GM23338 (cell line): ENCODE measurements at regions not wholly inside any gene's neighbourhood (a gene's known extent, or its start where the extent isn't known, plus 50 kb on each side); places are given as distances from the start of the nearest gene placed in this dataset.

Experiments used
- ATAC-seq: fragments of 200-7000 bp; cut with Tn5 transposase; 3 replicates; pipeline ENCODE4 v1.9.1; 2020
- DNase-seq: peaks from one replicate; pipeline ENCODE4 v3.0.0-alpha.2; 2015; ENCODE audit warnings: low spot score
- H2AFZ ChIP-seq: fragments of 200-600 bp; sonication (generic); 2 replicates; pipeline ENCODE4 v1.8.0; 2016; ENCODE audit warnings: antibody characterized with exemption, mild to moderate bottlenecking, moderate library complexity
- H3F3A ChIP-seq: fragments of 200-600 bp; sonication (generic); replicated peaks from 2 replicates; pipeline ENCODE4 v1.8.0; 2017; ENCODE audit warnings: antibody characterized with exemption, mixed run types, low read depth
- H3K27ac ChIP-seq: fragments of 200-600 bp; sonication (generic); 2 replicates; pipeline ENCODE4 v1.6.1; 2016; ENCODE audit warnings: low read depth
- H3K27me3 ChIP-seq: fragments of 200-600 bp; sonication (generic); 2 replicates; pipeline ENCODE4 v1.8.0; 2016; ENCODE audit warnings: mild to moderate bottlenecking, mixed run types, moderate library complexity; ENCODE audit not compliant: insufficient read depth
- H3K36me3 ChIP-seq: fragments of 200-600 bp; sonication (generic); 2 replicates; pipeline ENCODE4 v1.8.0; 2016; ENCODE audit warnings: mild to moderate bottlenecking; ENCODE audit not compliant: insufficient read depth
- H3K4me1 ChIP-seq: fragments of 200-600 bp; sonication (generic); 2 replicates; pipeline ENCODE4 v1.8.0; 2016; ENCODE audit warnings: mild to moderate bottlenecking, moderate library complexity; ENCODE audit not compliant: insufficient read depth
- H3K4me2 ChIP-seq: fragments of 200-600 bp; sonication (generic); 2 replicates; pipeline ENCODE4 v1.7.1; 2017; ENCODE audit warnings: mixed run types
- H3K4me3 ChIP-seq: fragments of 200-600 bp; sonication (generic); 2 replicates; pipeline ENCODE4 v1.6.1; 2016; ENCODE audit warnings: mixed run types
- H3K79me2 ChIP-seq: fragments of 200-600 bp; sonication (generic); replicated peaks from 2 replicates; pipeline ENCODE4 v1.8.0; 2017; ENCODE audit warnings: mild to moderate bottlenecking; ENCODE audit not compliant: insufficient read depth
- H3K9me2 ChIP-seq: fragments of 200-600 bp; sonication (generic); 2 replicates; pipeline ENCODE4 v1.8.0; 2017; ENCODE audit not compliant: insufficient read depth
- H4K20me1 ChIP-seq: fragments of 200-600 bp; sonication (generic); replicated peaks from 2 replicates; pipeline ENCODE4 v1.8.0; 2017; ENCODE audit warnings: mild to moderate bottlenecking; ENCODE audit not compliant: insufficient read depth
- H3K27ac Mint-ChIP-seq: 2 replicates; pipeline ENCODE4 v1.8.0; 2020; ENCODE audit warnings: inconsistent platforms, mild to moderate bottlenecking, moderate library complexity, mixed read lengths
- H3K27me3 Mint-ChIP-seq: 3 replicates; pipeline ENCODE4 v1.8.0; 2022; ENCODE audit warnings: low read depth, mild to moderate bottlenecking, moderate library complexity, mixed read lengths, inconsistent platforms; ENCODE audit not compliant: insufficient read depth, poor library complexity
- H3K36me3 Mint-ChIP-seq: 3 replicates; pipeline ENCODE4 v1.8.0; 2021; ENCODE audit warnings: low read depth, mild to moderate bottlenecking, inconsistent platforms, moderate library complexity, mixed read lengths
- H3K4me1 Mint-ChIP-seq: 3 replicates; pipeline ENCODE4 v1.8.0; 2020; ENCODE audit warnings: mild to moderate bottlenecking, inconsistent platforms, mixed read lengths
- H3K4me3 Mint-ChIP-seq: 3 replicates; pipeline ENCODE4 v1.8.0; 2021; ENCODE audit warnings: moderate library complexity, mild to moderate bottlenecking, inconsistent platforms, mixed read lengths
- H3K9me3 Mint-ChIP-seq: 3 replicates; pipeline ENCODE4 v1.8.0; 2020; ENCODE audit warnings: moderate library complexity, mild to moderate bottlenecking, inconsistent platforms, mixed read lengths
- CREB1 ChIP-seq: fragments of 250-450 bp; sonication (Bioruptor Pico); IDR thresholded peaks from 2 replicates; pipeline ENCODE4 v1.5.0; 2020; ENCODE audit warnings: low read depth, mild to moderate bottlenecking, moderate library complexity
- EZH2 ChIP-seq: fragments of 200-600 bp; sonication (generic); IDR thresholded peaks from one replicate; pipeline ENCODE4 v1.8.0; 2017; ENCODE audit warnings: antibody characterized with exemption, mild to moderate bottlenecking, low read depth; ENCODE audit not compliant: unreplicated experiment
- EZH2phosphoT487 ChIP-seq: fragments of 200-600 bp; sonication (generic); IDR thresholded peaks from one replicate; pipeline ENCODE4 v1.8.1; 2018; ENCODE audit warnings: antibody characterized with exemption; ENCODE audit not compliant: unreplicated experiment
- JUNB ChIP-seq: IDR thresholded peaks from one replicate; pipeline ENCODE4 v1.6.1; 2016; ENCODE audit warnings: antibody characterized with exemption; ENCODE audit not compliant: unreplicated experiment
- ZNF331 ChIP-seq: fragments of 250-450 bp; sonication (Bioruptor Pico); IDR thresholded peaks from 2 replicates; pipeline ENCODE4 v1.5.0; 2020; ENCODE audit warnings: low read depth, mild to moderate bottlenecking, moderate library complexity
- TF ChIP-seq, protein P1 (sequence below): IDR thresholded peaks from 2 replicates; pipeline ENCODE4 v1.6.1; 2016; ENCODE audit warnings: antibody characterized with exemption
- TF ChIP-seq, protein P2 (sequence below): IDR thresholded peaks from one replicate; pipeline ENCODE4 v1.6.1; 2018; ENCODE audit warnings: antibody characterized with exemption; ENCODE audit not compliant: unreplicated experiment

DNA sequence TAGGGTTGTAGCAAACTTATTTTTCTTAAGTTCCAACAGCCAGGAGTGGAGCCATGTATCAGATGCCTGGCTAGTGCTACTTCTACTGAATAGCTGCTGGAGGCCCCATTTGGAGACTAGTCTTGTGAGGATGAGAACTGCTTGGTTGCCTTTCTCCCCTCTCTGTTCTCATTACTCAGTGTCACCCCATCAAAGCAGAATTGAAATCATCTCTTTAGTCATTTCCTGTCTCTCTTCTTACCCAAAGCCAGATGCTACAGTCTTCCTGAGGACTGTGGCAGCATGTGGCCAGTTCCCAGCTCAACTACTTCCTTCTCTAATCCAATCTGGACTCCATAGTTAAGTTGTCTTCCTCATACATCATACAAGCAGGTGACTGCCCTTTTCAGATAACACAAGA lies 197.5 kb downstream of the BRINP2 start:
- H3K4me1 Mint-ChIP-seq = no peaks in the 10 kb centered on the region
- DNase-seq = no peak

DNA sequence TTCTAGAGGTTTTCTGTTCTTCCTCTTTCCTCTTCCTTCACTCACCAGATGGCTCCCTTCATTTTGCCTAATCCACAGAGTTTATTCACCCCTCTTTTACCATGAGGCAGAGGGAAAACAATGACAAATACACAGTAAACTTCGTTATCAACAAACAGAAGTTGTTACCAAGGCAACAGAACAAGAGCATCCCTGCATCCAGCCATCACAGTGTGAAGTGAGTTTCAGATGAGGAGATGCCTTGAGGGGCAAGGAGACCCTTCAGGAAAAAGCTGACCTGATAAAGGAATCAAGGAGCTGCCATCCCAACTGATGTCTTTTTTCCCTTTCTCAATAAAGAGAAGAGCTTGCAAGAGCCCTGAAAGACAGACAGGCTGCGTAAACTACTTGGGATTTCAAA lies 195.3 kb downstream of the BRINP2 start:
- H4K20me1 ChIP-seq = no peaks in the 10 kb centered on the region
- no peak overlapping the region for H3K4me2 ChIP-seq
- TF ChIP-seq, protein P1, sequence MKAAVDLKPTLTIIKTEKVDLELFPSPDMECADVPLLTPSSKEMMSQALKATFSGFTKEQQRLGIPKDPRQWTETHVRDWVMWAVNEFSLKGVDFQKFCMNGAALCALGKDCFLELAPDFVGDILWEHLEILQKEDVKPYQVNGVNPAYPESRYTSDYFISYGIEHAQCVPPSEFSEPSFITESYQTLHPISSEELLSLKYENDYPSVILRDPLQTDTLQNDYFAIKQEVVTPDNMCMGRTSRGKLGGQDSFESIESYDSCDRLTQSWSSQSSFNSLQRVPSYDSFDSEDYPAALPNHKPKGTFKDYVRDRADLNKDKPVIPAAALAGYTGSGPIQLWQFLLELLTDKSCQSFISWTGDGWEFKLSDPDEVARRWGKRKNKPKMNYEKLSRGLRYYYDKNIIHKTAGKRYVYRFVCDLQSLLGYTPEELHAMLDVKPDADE = no peak
- TF ChIP-seq, protein P2, sequence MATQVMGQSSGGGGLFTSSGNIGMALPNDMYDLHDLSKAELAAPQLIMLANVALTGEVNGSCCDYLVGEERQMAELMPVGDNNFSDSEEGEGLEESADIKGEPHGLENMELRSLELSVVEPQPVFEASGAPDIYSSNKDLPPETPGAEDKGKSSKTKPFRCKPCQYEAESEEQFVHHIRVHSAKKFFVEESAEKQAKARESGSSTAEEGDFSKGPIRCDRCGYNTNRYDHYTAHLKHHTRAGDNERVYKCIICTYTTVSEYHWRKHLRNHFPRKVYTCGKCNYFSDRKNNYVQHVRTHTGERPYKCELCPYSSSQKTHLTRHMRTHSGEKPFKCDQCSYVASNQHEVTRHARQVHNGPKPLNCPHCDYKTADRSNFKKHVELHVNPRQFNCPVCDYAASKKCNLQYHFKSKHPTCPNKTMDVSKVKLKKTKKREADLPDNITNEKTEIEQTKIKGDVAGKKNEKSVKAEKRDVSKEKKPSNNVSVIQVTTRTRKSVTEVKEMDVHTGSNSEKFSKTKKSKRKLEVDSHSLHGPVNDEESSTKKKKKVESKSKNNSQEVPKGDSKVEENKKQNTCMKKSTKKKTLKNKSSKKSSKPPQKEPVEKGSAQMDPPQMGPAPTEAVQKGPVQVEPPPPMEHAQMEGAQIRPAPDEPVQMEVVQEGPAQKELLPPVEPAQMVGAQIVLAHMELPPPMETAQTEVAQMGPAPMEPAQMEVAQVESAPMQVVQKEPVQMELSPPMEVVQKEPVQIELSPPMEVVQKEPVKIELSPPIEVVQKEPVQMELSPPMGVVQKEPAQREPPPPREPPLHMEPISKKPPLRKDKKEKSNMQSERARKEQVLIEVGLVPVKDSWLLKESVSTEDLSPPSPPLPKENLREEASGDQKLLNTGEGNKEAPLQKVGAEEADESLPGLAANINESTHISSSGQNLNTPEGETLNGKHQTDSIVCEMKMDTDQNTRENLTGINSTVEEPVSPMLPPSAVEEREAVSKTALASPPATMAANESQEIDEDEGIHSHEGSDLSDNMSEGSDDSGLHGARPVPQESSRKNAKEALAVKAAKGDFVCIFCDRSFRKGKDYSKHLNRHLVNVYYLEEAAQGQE = no peak
- TF ChIP-seq EZH2phosphoT487 (no peak), JUNB (no peak)
- H3K4me1 ChIP-seq = no peaks in the 10 kb centered on the region
- no peaks in the 10 kb centered on the region for H3K36me3 ChIP-seq
- DNase-seq (peak; percentile 17), ATAC-seq (no peak)
- H2AFZ ChIP-seq = no peak overlapping the region
- H3F3A ChIP-seq = no peaks in the 10 kb centered on the region
- H3K9me2 ChIP-seq = no peaks in the 10 kb centered on the region
- Mint-ChIP-seq H3K27me3 (no peaks in the 10 kb centered on the region), H3K27ac (no peak overlapping the region), H3K4me3 (no peak overlapping the region), H3K36me3 (no peaks in the 10 kb centered on the region), H3K9me3 (no peaks in the 10 kb centered on the region), H3K4me1 (no peaks in the 10 kb centered on the region)
- no peak overlapping the region for H3K27ac ChIP-seq
- H3K4me3 ChIP-seq = no peak overlapping the region
- no peaks in the 10 kb centered on the region for H3K79me2 ChIP-seq
- no peaks in the 10 kb centered on the region for H3K27me3 ChIP-seq

More for the DNA sequence above, 197.5 kb downstream of the BRINP2 start:
- TF ChIP-seq JUNB = no peak
- TF ChIP-seq, protein P1 = no peak
- Histone ChIP-seq H3K27me3 (no peaks in the 10 kb centered on the region), H3K36me3 (no peaks in the 10 kb centered on the region), H3K4me1 (no peaks in the 10 kb centered on the region), H3K79me2 (no peaks in the 10 kb centered on the region), H4K20me1 (no peaks in the 10 kb centered on the region), H3K4me2 (no peak overlapping the region), H3K4me3 (no peak overlapping the region), H3F3A (no peaks in the 10 kb centered on the region), H2AFZ (no peak overlapping the region), H3K9me2 (no peaks in the 10 kb centered on the region), H3K27ac (no peak overlapping the region)
- H3K4me3 Mint-ChIP-seq = no peak overlapping the region
- no peak for ATAC-seq
- no peaks in the 10 kb centered on the region for H3K36me3 Mint-ChIP-seq
- H3K27ac Mint-ChIP-seq = no peak overlapping the region
- H3K9me3 Mint-ChIP-seq = no peaks in the 10 kb centered on the region
- H3K27me3 Mint-ChIP-seq = no peaks in the 10 kb centered on the region

DNA sequence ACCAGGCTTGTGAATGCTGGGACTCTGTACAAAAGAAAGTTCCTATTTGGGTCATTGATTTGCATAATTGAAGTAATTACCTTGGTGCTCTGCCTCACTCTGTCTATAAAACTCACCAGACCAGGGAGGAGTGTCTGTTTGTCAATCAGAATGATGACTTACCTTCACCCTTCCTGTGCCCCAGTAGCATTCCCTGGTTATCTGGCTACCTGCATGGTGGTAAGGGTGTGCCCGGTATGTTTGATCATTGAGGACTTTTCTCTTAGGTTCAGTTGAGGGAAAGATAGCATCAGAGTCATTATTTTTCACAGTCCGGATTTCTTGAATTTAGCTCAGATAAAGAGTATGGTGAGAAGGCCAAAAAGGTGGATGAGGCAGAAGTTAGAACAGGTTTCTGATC lies 190.0 kb downstream of the BRINP2 start:
- H3K36me3 Mint-ChIP-seq = no peaks in the 10 kb centered on the region
- Histone ChIP-seq H3K9me2 (no peaks in the 10 kb centered on the region), H4K20me1 (no peaks in the 10 kb centered on the region), H3K79me2 (no peaks in the 10 kb centered on the region), H3K36me3 (no peaks in the 10 kb centered on the region), H3K27me3 (no peaks in the 10 kb centered on the region), H3K4me2 (no peak overlapping the region), H2AFZ (no peak overlapping the region), H3K4me1 (no peaks in the 10 kb centered on the region), H3F3A (no peaks in the 10 kb centered on the region), H3K4me3 (no peak overlapping the region), H3K27ac (no peak overlapping the region)
- ATAC-seq (no peak), DNase-seq (no peak)
- no peaks in the 10 kb centered on the region for H3K27me3 Mint-ChIP-seq
- H3K4me1 Mint-ChIP-seq = no peaks in the 10 kb centered on the region; the same call in 2 of the 3 replicates
- no peak overlapping the region for H3K27ac Mint-ChIP-seq
- no peak overlapping the region for H3K4me3 Mint-ChIP-seq
- H3K9me3 Mint-ChIP-seq = no peaks in the 10 kb centered on the region
- no peak for TF ChIP-seq ZNF331 (CRISPR knock-in tag)
- TF ChIP-seq EZH2 = no peak
- TF ChIP-seq, protein P2 = no peak
- TF ChIP-seq JUNB = no peak
- no peak for TF ChIP-seq CREB1
- TF ChIP-seq, protein P1 = no peak
